B cell (primary cell): ENCODE measurements at regions not wholly inside any gene's neighbourhood (a gene's known extent, or its start where the extent isn't known, plus 50 kb on each side); places are given as distances from the start of the nearest gene placed in this dataset.

Experiments
- ATAC-seq: fragments of 200-7000 bp; cut with Tn5 transposase; one replicate; pipeline ENCODE4 v1.10.0; 2021; ENCODE audit warnings: low read depth, mild to moderate bottlenecking, moderate number of reproducible peaks, moderate library complexity
- CTCF ChIA-PET: fragments of 350-600 bp; sonication (Branson Sonifier 250); formaldehyde crosslinking; loops from one replicate; lab custom pipeline; 2021; ENCODE audit warnings: antibody characterized with exemption, inconsistent platforms; lab: Charles Lee
- POLR2A ChIA-PET: fragments of 350-600 bp; sonication (Branson Sonifier 250); formaldehyde crosslinking; loops from one replicate; lab custom pipeline; 2021; ENCODE audit warnings: antibody characterized with exemption; lab: Charles Lee
- DNase-seq: peaks from one replicate; pipeline ENCODE4 v3.0.0; 2013
- H2AFZ ChIP-seq: 2 replicates; pipeline ENCODE4 v1.6.1; 2012; ENCODE audit warnings: mild to moderate bottlenecking, low read depth, low read length; ENCODE audit not compliant: insufficient read depth, poor library complexity, severe bottlenecking
- H3K27ac ChIP-seq, 2 donors: 1 replicate in 1 of 2; 2 replicates in 1 of 2; pipeline ENCODE4 v1.5.1; 2012 to 2013; ENCODE audit warnings: low read length in 2 of 2, mild to moderate bottlenecking in 2 of 2, moderate library complexity in 1 of 2
- H3K27me3 ChIP-seq, 4 experiments: fragments of 200-600 bp in 1 of 4; sonication (generic) in 1 of 4; replicated peaks in 1 of 4; 1 replicate in 2 of 4; 2 replicates in 2 of 4; pipeline versions ENCODE4 v1.6.1 to v1.7.0; 2013 to 2016; ENCODE audit warnings: low read length in 3 of 4, mild to moderate bottlenecking in 2 of 4, mixed read lengths in 1 of 4, moderate library complexity in 1 of 4; ENCODE audit not compliant: insufficient read depth in 4 of 4, control insufficient read depth in 3 of 4; ENCODE audit errors: control extremely low read depth in 1 of 4
- H3K36me3 ChIP-seq, 2 experiments: replicated peaks in 1 of 2; 1 replicate in 1 of 2; 2 replicates in 1 of 2; pipeline versions ENCODE4 v1.6.1 to v1.7.1; 2013; ENCODE audit warnings: low read length in 1 of 2; ENCODE audit not compliant: insufficient read depth in 2 of 2, control insufficient read depth in 1 of 2; ENCODE audit errors: control extremely low read depth in 1 of 2, extremely low read depth in 1 of 2
- H3K4me1 ChIP-seq, 2 donors: fragments of 200-600 bp in 1 of 2; sonication (generic) in 1 of 2; 1 replicate in 1 of 2; 2 replicates in 1 of 2; pipeline versions ENCODE4 v1.5.1 to v1.6.1; 2013 to 2017; ENCODE audit warnings: low read length in 2 of 2; ENCODE audit not compliant: control insufficient read depth in 2 of 2, insufficient read depth in 2 of 2
- H3K4me2 ChIP-seq: replicated peaks from 2 replicates; pipeline ENCODE3; 2012; ENCODE audit warnings: mild to moderate bottlenecking, low read depth, low read length; ENCODE audit not compliant: poor library complexity, severe bottlenecking
- H3K4me3 ChIP-seq, 5 experiments: fragments of 200-600 bp in 1 of 5; sonication (generic) in 1 of 5; 1 replicate in 3 of 5; 2 replicates in 2 of 5; pipeline versions ENCODE4 v1.5.1 to v1.7.0; 2011 to 2016; ENCODE audit warnings: low read length in 4 of 5, mild to moderate bottlenecking in 4 of 5, low read depth in 2 of 5, control low read depth in 1 of 5, moderate library complexity in 1 of 5; ENCODE audit not compliant: insufficient read depth in 1 of 5; ENCODE audit errors: control extremely low read depth in 1 of 5, extremely low read depth in 1 of 5
- H3K79me2 ChIP-seq: fragments of 200-600 bp; sonication (generic); one replicate; pipeline ENCODE4 v1.6.0; 2016; ENCODE audit warnings: low read length; ENCODE audit not compliant: control insufficient read depth, insufficient read depth
- H3K9ac ChIP-seq: fragments of 200-600 bp; sonication (generic); 2 replicates; pipeline ENCODE4 v1.6.1; 2017; ENCODE audit warnings: mild to moderate bottlenecking, low read length, moderate library complexity
- H3K9me3 ChIP-seq, 3 donors: one replicate each; pipeline versions ENCODE4 v1.6.1 to v1.7.1; 2013; ENCODE audit warnings: low read length in 2 of 3; ENCODE audit not compliant: control insufficient read depth in 2 of 3, insufficient read depth in 1 of 3; ENCODE audit errors: control extremely low read depth in 1 of 3
- H4K20me1 ChIP-seq: 2 replicates; pipeline ENCODE4 v1.6.0; 2012; ENCODE audit warnings: mild to moderate bottlenecking, low read length; ENCODE audit not compliant: insufficient read depth, control insufficient read depth, poor library complexity, severe bottlenecking
- H3K27ac Mint-ChIP-seq: one replicate; pipeline ENCODE4 v1.8.0; 2021; ENCODE audit warnings: mixed read lengths
- H3K27me3 Mint-ChIP-seq: one replicate; pipeline ENCODE4 v1.8.0; 2021; ENCODE audit warnings: mixed read lengths
- H3K4me1 Mint-ChIP-seq: one replicate; pipeline ENCODE4 v1.8.0; 2021; ENCODE audit warnings: mixed read lengths
- H3K4me3 Mint-ChIP-seq: one replicate; pipeline ENCODE4 v1.8.0; 2021; ENCODE audit warnings: mixed read lengths
- H3K9me3 Mint-ChIP-seq: one replicate; pipeline ENCODE4 v1.8.0; 2022; ENCODE audit warnings: mixed read lengths; ENCODE audit not compliant: insufficient read depth
- EZH2 ChIP-seq: IDR thresholded peaks from 2 replicates; pipeline ENCODE4 v1.6.1; 2012; ENCODE audit warnings: borderline replicate concordance, low read depth, mild to moderate bottlenecking, moderate library complexity, low read length; ENCODE audit not compliant: insufficient read depth, poor library complexity, severe bottlenecking
- WGBS: methylation state at CpG from one replicate; pipeline ENCODE4 v1.1.5; 2013; ENCODE audit warnings: missing lambda C conversion rate; ENCODE audit not compliant: insufficient coverage; 5-methylcytosine and 5-hydroxymethylcytosine counted together
- intact Hi-C: fragments of 100-400 bp; cut with micrococcal nuclease; formaldehyde crosslinking; loops from one replicate; pipeline ENCODE4 v1.10.0; 2022
- TF ChIP-seq, protein P1 (sequence below): fragments of 200-600 bp; IDR thresholded peaks from one replicate; pipeline ENCODE4 v1.8.0; 2022; ENCODE audit warnings: antibody characterized with exemption, mild to moderate bottlenecking

DNA sequence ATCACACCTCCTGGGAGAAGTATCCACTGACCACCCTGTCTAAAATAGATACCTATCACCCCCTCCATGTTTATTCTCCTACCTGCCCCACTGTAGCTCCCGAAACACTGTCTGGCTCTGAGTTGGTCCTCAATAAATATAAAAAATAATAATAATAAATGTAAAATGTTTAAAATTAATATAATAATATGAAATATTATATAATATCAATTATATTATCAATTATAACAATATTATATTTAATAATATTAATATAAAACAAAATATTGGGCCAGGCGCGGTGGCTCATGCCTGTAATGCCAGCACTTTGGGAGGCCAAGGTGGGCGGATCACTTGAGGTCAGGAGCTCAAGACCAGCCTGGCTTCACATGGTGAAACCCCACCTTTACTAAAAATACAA, 52.3 kb upstream of the TIAM1 start:
- H3K27ac Mint-ChIP-seq: no peak overlapping the region

DNA sequence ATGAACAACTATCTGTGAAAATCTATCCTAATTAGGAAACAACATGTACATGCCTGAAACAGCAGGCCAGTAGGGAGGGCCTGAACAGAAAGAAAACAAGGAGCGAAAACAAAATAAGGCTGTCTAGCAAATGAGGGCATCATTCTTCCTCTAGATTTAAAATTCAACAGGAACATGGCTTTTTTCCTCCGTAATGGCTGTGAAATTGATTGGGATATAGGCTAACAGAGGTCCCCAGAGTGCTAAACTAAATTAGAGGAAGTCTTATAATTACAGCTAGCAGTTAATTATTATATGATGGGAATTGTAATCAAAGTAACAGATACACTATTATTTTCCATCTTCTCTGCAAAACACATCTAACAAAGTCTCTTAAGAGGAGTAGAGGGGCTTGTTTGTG, 51.7 kb upstream of the TIAM1 start:
- Histone ChIP-seq H3K27me3 (no peaks in the 10 kb centered on the region), H3K9me3 (no peaks in the 10 kb centered on the region), H4K20me1 (no peaks in the 10 kb centered on the region), H3K79me2 (no peaks in the 10 kb centered on the region), H2AFZ (no peak overlapping the region), H3K4me2 (no peak overlapping the region), H3K27ac (no peak overlapping the region), H3K9ac (no peak overlapping the region), H3K4me1 (no peaks in the 10 kb centered on the region), H3K4me3 (no peak overlapping the region), H3K36me3 (no peaks in the 10 kb centered on the region)
- no peaks in the 10 kb centered on the region for H3K9me3 Mint-ChIP-seq
- ChIA-PET CTCF (no interaction called here), POLR2A (no interaction called here)
- H3K4me3 Mint-ChIP-seq: no peak overlapping the region
- H3K27me3 Mint-ChIP-seq: no peaks in the 10 kb centered on the region
- H3K4me1 Mint-ChIP-seq: no peaks in the 10 kb centered on the region
- H3K27ac Mint-ChIP-seq: no peak overlapping the region
- TF ChIP-seq, protein P1, sequence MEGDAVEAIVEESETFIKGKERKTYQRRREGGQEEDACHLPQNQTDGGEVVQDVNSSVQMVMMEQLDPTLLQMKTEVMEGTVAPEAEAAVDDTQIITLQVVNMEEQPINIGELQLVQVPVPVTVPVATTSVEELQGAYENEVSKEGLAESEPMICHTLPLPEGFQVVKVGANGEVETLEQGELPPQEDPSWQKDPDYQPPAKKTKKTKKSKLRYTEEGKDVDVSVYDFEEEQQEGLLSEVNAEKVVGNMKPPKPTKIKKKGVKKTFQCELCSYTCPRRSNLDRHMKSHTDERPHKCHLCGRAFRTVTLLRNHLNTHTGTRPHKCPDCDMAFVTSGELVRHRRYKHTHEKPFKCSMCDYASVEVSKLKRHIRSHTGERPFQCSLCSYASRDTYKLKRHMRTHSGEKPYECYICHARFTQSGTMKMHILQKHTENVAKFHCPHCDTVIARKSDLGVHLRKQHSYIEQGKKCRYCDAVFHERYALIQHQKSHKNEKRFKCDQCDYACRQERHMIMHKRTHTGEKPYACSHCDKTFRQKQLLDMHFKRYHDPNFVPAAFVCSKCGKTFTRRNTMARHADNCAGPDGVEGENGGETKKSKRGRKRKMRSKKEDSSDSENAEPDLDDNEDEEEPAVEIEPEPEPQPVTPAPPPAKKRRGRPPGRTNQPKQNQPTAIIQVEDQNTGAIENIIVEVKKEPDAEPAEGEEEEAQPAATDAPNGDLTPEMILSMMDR: no peak
- no peak for TF ChIP-seq EZH2
- no CpG with 5 or more reads among the region's 2 CpGs for WGBS
- no peak for ATAC-seq
- DNase-seq: no peak
- intact Hi-C loops: no loop called here

More for the DNA sequence above, 52.3 kb upstream of the TIAM1 start:
- Histone ChIP-seq H3K9ac (no peak overlapping the region), H3K27ac (no peak overlapping the region), H3K27me3 (no peaks in the 10 kb centered on the region), H3K36me3 (no peaks in the 10 kb centered on the region), H4K20me1 (no peaks in the 10 kb centered on the region), H3K79me2 (no peaks in the 10 kb centered on the region), H3K4me2 (no peak overlapping the region), H3K9me3 (no peaks in the 10 kb centered on the region), H3K4me1 (no peaks in the 10 kb centered on the region), H2AFZ (no peak overlapping the region), H3K4me3 (no peak overlapping the region)
- Mint-ChIP-seq H3K4me1 (no peaks in the 10 kb centered on the region), H3K4me3 (no peak overlapping the region), H3K9me3 (no peaks in the 10 kb centered on the region), H3K27me3 (no peaks in the 10 kb centered on the region)
- intact Hi-C loops: no loop called here
- ChIA-PET CTCF (no interaction called here), POLR2A (no interaction called here)
- DNase-seq (no peak), ATAC-seq (no peak)
- TF ChIP-seq, protein P1: no peak
- no peak for TF ChIP-seq EZH2
- no CpG with 5 or more reads among the region's 4 CpGs for WGBS
